ENCODE measurements at regions not wholly inside any gene's neighbourhood (a gene's known extent, or its start where the extent isn't known, plus 50 kb on each side); places are given as distances from the start of the nearest gene placed in this dataset.

DNA sequence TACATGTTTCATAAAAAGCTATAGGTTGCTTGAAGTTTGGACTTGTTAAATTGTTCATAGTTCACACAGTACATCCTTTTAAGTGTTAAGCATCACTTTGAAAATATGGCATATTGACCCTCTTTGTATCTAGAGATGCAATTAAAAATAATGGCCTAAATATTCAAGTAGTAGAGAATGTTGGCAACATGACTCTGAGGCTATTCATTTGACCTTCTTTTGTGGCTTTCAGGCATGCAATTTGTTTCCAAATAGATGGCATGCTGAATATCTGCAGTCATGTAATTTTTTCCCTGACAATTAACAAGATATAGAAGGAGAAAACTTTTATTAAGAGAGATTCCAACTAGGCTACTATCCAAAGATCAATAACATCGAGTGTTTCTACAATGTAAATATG is 230.5 kb upstream of the ZRANB2 start:
- POLR2A ChIA-PET (ENCODE audit: unreplicated experiment) = no interaction called here
- no peak overlapping the region for H3K27ac ChIP-seq
- H3F3A ChIP-seq (ENCODE audit: insufficient read depth, low read depth) = no peaks in the 10 kb centered on the region
- no peaks in the 10 kb centered on the region for H3K4me1 ChIP-seq (replicated peaks; ENCODE audit: insufficient read depth)
- intact Hi-C loops (cut with micrococcal nuclease; ENCODE audit: unreplicated experiment) = no loop called here
- H2AFZ ChIP-seq = no peak overlapping the region
- H3K9me3 ChIP-seq (ENCODE audit: insufficient read depth, low read depth) = no peaks in the 10 kb centered on the region
- no peaks in the 10 kb centered on the region for H3K9me2 ChIP-seq (ENCODE audit: insufficient read depth)
- no peak for DNase-seq
- H3K4me2 ChIP-seq = no peak overlapping the region
- no peaks in the 10 kb centered on the region for H3K27me3 ChIP-seq (ENCODE audit: insufficient read depth, low read depth)
- TF ChIP-seq, protein P1, sequence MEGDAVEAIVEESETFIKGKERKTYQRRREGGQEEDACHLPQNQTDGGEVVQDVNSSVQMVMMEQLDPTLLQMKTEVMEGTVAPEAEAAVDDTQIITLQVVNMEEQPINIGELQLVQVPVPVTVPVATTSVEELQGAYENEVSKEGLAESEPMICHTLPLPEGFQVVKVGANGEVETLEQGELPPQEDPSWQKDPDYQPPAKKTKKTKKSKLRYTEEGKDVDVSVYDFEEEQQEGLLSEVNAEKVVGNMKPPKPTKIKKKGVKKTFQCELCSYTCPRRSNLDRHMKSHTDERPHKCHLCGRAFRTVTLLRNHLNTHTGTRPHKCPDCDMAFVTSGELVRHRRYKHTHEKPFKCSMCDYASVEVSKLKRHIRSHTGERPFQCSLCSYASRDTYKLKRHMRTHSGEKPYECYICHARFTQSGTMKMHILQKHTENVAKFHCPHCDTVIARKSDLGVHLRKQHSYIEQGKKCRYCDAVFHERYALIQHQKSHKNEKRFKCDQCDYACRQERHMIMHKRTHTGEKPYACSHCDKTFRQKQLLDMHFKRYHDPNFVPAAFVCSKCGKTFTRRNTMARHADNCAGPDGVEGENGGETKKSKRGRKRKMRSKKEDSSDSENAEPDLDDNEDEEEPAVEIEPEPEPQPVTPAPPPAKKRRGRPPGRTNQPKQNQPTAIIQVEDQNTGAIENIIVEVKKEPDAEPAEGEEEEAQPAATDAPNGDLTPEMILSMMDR (conservative IDR thresholded peaks at IDR 0.05) = no peak
- no peak for TF ChIP-seq EZH2 (IDR thresholded peaks at IDR 0.05; ENCODE audit: low read depth)
- no peak overlapping the region for H3K4me3 ChIP-seq
- H3K79me2 ChIP-seq (ENCODE audit: low read depth) = no peaks in the 10 kb centered on the region
- H3K36me3 ChIP-seq (ENCODE audit: low read depth) = no peaks in the 10 kb centered on the region
- H4K20me1 ChIP-seq (ENCODE audit: insufficient read depth) = no peaks in the 10 kb centered on the region
- no TSS peak for BruUV-seq (replicated peaks)
- CTCF ChIA-PET = no interaction called here

DNA sequence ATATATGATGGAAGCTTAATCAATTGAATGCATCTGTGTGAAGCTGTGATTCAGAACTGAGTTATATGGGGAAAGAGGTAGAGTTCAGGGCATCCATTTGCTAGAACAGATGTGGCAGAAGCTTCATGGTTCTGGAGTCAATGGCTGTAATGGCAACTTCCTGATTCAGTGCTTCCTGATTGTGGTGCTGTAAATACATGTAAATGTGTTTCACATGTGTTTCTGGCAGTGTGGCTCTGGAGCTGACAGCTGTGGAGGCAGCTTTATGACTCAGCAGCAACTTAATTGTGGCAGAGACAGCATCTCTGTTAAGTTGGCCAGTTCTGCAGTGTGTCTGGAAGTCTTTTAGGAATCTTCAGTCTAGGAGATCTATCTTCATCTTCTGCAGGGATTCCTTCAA is 226.6 kb upstream of the ZRANB2 start:
- CTCF ChIA-PET = no interaction called here

DNA sequence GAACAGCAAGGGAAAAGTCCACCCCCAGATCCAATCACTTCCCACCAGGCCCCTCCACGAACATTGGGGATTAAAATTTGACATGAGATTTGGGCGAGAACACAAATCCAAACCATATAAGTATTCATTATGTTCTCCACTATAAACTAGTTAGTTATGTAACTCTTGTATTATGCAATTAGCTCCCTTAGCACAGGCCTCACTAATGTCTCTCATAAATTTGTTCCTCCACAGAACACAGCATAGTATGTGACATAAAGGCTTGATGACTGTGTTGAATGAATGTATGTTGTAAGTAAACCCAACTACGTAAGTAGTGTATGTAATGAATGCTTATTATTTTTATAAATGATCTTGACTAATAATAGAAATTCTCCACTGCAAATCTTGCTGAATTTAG is 223.3 kb upstream of the ZRANB2 start:
- intact Hi-C loops (cut with micrococcal nuclease; ENCODE audit: unreplicated experiment) = no loop called here
- ChIA-PET CTCF (no interaction called here), POLR2A (ENCODE audit: unreplicated experiment) (no interaction called here)
- Histone ChIP-seq H3K4me1 (replicated peaks; ENCODE audit: insufficient read depth) (no peaks in the 10 kb centered on the region), H3K27me3 (ENCODE audit: insufficient read depth, low read depth) (no peaks in the 10 kb centered on the region), H3K27ac (no peak overlapping the region), H3K4me3 (no peak overlapping the region), H3K79me2 (ENCODE audit: low read depth) (no peaks in the 10 kb centered on the region), H3F3A (ENCODE audit: insufficient read depth, low read depth) (no peaks in the 10 kb centered on the region), H3K36me3 (ENCODE audit: low read depth) (no peaks in the 10 kb centered on the region), H2AFZ (no peak overlapping the region), H4K20me1 (ENCODE audit: insufficient read depth) (no peaks in the 10 kb centered on the region), H3K4me2 (no peak overlapping the region), H3K9me3 (ENCODE audit: insufficient read depth, low read depth) (no peaks in the 10 kb centered on the region), H3K9me2 (ENCODE audit: insufficient read depth) (no peaks in the 10 kb centered on the region; the same call in 1 of the 2 replicates)
- TF ChIP-seq EZH2 (IDR thresholded peaks at IDR 0.05; ENCODE audit: low read depth) = no peak
- TF ChIP-seq, protein P1 (conservative IDR thresholded peaks at IDR 0.05) = no peak
- no peak for DNase-seq
- no TSS peak for BruUV-seq (replicated peaks)

More for the DNA sequence above, 226.6 kb upstream of the ZRANB2 start:
- intact Hi-C loops (cut with micrococcal nuclease; ENCODE audit: unreplicated experiment) = no loop called here
- Histone ChIP-seq H3F3A (ENCODE audit: insufficient read depth, low read depth) (no peaks in the 10 kb centered on the region), H3K27me3 (ENCODE audit: insufficient read depth, low read depth) (no peaks in the 10 kb centered on the region), H3K9me2 (ENCODE audit: insufficient read depth) (no peaks in the 10 kb centered on the region), H3K4me2 (no peak overlapping the region), H3K4me1 (replicated peaks; ENCODE audit: insufficient read depth) (no peaks in the 10 kb centered on the region), H2AFZ (no peak overlapping the region), H3K9me3 (ENCODE audit: insufficient read depth, low read depth) (no peaks in the 10 kb centered on the region), H3K27ac (no peak overlapping the region), H3K36me3 (ENCODE audit: low read depth) (no peaks in the 10 kb centered on the region), H4K20me1 (ENCODE audit: insufficient read depth) (no peaks in the 10 kb centered on the region), H3K79me2 (ENCODE audit: low read depth) (no peaks in the 10 kb centered on the region), H3K4me3 (no peak overlapping the region)
- no peak for DNase-seq
- POLR2A ChIA-PET (ENCODE audit: unreplicated experiment) = no interaction called here
- no peak for TF ChIP-seq EZH2 (IDR thresholded peaks at IDR 0.05; ENCODE audit: low read depth)
- TF ChIP-seq, protein P1 (conservative IDR thresholded peaks at IDR 0.05) = no peak
- BruUV-seq (replicated peaks) = no TSS peak

All from PC-9 (cell line).